ENCODE measurements at regions not wholly inside any gene's neighbourhood (a gene's known extent, or its start where the extent isn't known, plus 50 kb on each side); places are given as distances from the start of the nearest gene placed in this dataset.

DNA sequence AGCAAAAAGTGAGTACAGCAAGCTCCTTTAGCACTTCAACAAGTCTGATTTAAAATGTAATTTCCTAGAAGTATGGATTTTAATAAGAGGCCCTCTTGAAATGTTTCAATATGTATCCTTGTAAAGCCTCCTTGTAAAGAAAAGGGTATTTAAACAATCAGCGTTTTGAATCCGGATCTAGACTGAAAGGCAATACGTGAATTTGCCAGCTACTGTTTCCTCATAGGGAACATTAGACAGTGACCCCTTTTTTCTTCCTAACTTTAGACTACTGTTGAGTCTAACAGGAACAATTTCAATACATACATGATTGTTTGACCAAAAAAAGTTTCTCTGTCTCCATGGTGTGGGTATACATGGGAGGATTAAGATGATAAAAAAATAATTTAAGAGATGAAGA, 395.0 kb downstream of the TFAP2A start:
- TF ChIP-seq, protein P1, sequence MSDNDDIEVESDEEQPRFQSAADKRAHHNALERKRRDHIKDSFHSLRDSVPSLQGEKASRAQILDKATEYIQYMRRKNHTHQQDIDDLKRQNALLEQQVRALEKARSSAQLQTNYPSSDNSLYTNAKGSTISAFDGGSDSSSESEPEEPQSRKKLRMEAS (IDR thresholded peaks at IDR 0.05), result no peak
- TF ChIP-seq, protein P2, sequence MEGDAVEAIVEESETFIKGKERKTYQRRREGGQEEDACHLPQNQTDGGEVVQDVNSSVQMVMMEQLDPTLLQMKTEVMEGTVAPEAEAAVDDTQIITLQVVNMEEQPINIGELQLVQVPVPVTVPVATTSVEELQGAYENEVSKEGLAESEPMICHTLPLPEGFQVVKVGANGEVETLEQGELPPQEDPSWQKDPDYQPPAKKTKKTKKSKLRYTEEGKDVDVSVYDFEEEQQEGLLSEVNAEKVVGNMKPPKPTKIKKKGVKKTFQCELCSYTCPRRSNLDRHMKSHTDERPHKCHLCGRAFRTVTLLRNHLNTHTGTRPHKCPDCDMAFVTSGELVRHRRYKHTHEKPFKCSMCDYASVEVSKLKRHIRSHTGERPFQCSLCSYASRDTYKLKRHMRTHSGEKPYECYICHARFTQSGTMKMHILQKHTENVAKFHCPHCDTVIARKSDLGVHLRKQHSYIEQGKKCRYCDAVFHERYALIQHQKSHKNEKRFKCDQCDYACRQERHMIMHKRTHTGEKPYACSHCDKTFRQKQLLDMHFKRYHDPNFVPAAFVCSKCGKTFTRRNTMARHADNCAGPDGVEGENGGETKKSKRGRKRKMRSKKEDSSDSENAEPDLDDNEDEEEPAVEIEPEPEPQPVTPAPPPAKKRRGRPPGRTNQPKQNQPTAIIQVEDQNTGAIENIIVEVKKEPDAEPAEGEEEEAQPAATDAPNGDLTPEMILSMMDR (IDR thresholded peaks at IDR 0.05 in 2 of 3, conservative IDR thresholded peaks at IDR 0.05 in 1 of 3; ENCODE audit: borderline replicate concordance in 1 of 3, insufficient read depth in 1 of 3, low read depth in 2 of 3, low read length in 2 of 3), result no peak
- TF ChIP-seq POLR2A (IDR thresholded peaks at IDR 0.05; ENCODE audit: borderline replicate concordance, extremely low read depth, insufficient read depth, insufficient read length) (no peak), JUND (IDR thresholded peaks at IDR 0.05) (no peak), EZH2phosphoT487 (IDR thresholded peaks at IDR 0.05; ENCODE audit: borderline replicate concordance) (no peak), CBX3 (IDR thresholded peaks at IDR 0.05; ENCODE audit: low read depth) (no peak), POLR2AphosphoS5 (IDR thresholded peaks at IDR 0.05; ENCODE audit: low read depth, low read length) (no peak), RAD21 (IDR thresholded peaks at IDR 0.05; ENCODE audit: low read depth) (no peak), EZH2 (IDR thresholded peaks at IDR 0.05) (no peak)
